OCI-LY7 (cell line): ENCODE measurements at regions not wholly inside any gene's neighbourhood (a gene's known extent, or its start where the extent isn't known, plus 50 kb on each side); places are given as distances from the start of the nearest gene placed in this dataset.

Source experiments
- CTCF ChIP-seq: fragments of 200-600 bp; sonication (generic); conservative IDR thresholded peaks from 2 replicates; pipeline ENCODE4 v1.5.1; 2014; ENCODE audit warnings: mild to moderate bottlenecking, antibody characterized with exemption, low read length, moderate library complexity, mixed read lengths
- EZH2phosphoT487 ChIP-seq: fragments of 200-600 bp; sonication (generic); IDR thresholded peaks from 2 replicates; pipeline ENCODE4 v1.6.1; 2018; ENCODE audit warnings: low read depth, borderline replicate concordance, mild to moderate bottlenecking, mixed run types, antibody characterized with exemption, low read length, moderate library complexity, mixed read lengths

GRCh38 chr22:34225278-34225677, 305.0 kb upstream of the LARGE1 start:
- TF ChIP-seq CTCF: no peak
- no peak for TF ChIP-seq EZH2phosphoT487
